HEK293T (cell line): ENCODE measurements at regions not wholly inside any gene's neighbourhood (a gene's known extent, or its start where the extent isn't known, plus 50 kb on each side); places are given as distances from the start of the nearest gene placed in this dataset.

Experiments
- ARNT ChIP-seq: fragments of 450-650 bp; IDR thresholded peaks from 2 replicates; pipeline ENCODE4 v1.6.1; 2017; ENCODE audit warnings: mild to moderate bottlenecking
- FOXM1 ChIP-seq: fragments of 450-650 bp; IDR thresholded peaks from 2 replicates; pipeline ENCODE4 v1.6.1; 2017; ENCODE audit warnings: mild to moderate bottlenecking, borderline replicate concordance
- HDGF ChIP-seq: fragments of 450-650 bp; IDR thresholded peaks from 2 replicates; pipeline ENCODE4 v1.6.1; 2017; ENCODE audit warnings: antibody characterized with exemption, borderline replicate concordance
- NFRKB ChIP-seq: fragments of 450-650 bp; IDR thresholded peaks from 2 replicates; pipeline ENCODE4 v1.6.1; 2016; ENCODE audit warnings: mild to moderate bottlenecking, moderate library complexity
- PKNOX1 ChIP-seq: fragments of 450-650 bp; IDR thresholded peaks from 2 replicates; pipeline ENCODE4 v1.6.1; 2016
- SP1 ChIP-seq: fragments of 450-650 bp; IDR thresholded peaks from 2 replicates; pipeline ENCODE4 v1.6.1; 2017
- SUZ12 ChIP-seq: fragments of 450-650 bp; IDR thresholded peaks from 2 replicates; pipeline ENCODE4 v1.6.1; 2016; ENCODE audit warnings: mild to moderate bottlenecking

GRCh38 chr1:186595969-186596368 lies 84.3 kb downstream of the PTGS2 start:
- no peak for TF ChIP-seq SUZ12
- no peak for TF ChIP-seq FOXM1
- no peak for TF ChIP-seq SP1
- no peak for TF ChIP-seq NFRKB
- no peak for TF ChIP-seq HDGF
- no peak for TF ChIP-seq ARNT
- TF ChIP-seq PKNOX1: no peak
